ENCODE measurements at regions not wholly inside any gene's neighbourhood (a gene's known extent, or its start where the extent isn't known, plus 50 kb on each side); places are given as distances from the start of the nearest gene placed in this dataset.

DNA sequence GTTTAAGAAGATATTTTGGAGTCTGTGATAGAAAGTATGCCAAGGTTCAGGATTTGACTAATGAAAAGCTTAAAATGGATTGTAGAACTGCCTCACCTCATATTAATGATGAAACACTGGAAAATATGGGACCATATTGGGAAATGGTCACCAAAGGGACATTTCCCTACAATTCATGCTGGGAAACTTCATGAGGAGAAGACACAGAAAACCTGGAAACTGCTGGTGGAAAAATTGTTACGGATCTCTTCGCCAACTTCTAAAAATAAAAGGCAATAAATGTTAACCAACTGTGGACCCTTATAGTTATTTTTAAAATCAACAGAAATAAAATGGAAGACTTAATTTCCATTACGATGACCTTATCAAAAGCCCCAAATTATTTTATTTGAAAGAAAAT is 97.6 kb upstream of the FRMD4B start:
- no peak for TF ChIP-seq FOSL2 (IDR thresholded peaks at IDR 0.05; ENCODE audit: borderline replicate concordance, low read depth)
- TF ChIP-seq, protein P1, sequence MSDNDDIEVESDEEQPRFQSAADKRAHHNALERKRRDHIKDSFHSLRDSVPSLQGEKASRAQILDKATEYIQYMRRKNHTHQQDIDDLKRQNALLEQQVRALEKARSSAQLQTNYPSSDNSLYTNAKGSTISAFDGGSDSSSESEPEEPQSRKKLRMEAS (IDR thresholded peaks at IDR 0.05; ENCODE audit: low read depth), result no peak

Measured in SK-N-SH (cell line).